ENCODE measurements at regions not wholly inside any gene's neighbourhood (a gene's known extent, or its start where the extent isn't known, plus 50 kb on each side); places are given as distances from the start of the nearest gene placed in this dataset.

GRCh38 chr5:35417040-35417439 is 186.8 kb upstream of the PRLR start:
- DNase-seq (ENCODE audit: low read depth): no peak
- no peak overlapping the region for H3K4me3 ChIP-seq (ENCODE audit: control insufficient read depth, low read depth, low read length)
- TF ChIP-seq CTCF (conservative IDR thresholded peaks at IDR 0.05; ENCODE audit: control insufficient read depth, insufficient read depth, low read depth, low read length): no peak

GRCh38 chr5:35416217-35416988 is 186.1 kb upstream of the PRLR start:
- TF ChIP-seq CTCF (conservative IDR thresholded peaks at IDR 0.05; ENCODE audit: control insufficient read depth, insufficient read depth, low read depth, low read length): no peak
- DNase-seq (ENCODE audit: low read depth): no peak
- no peak overlapping the region for H3K4me3 ChIP-seq (ENCODE audit: control insufficient read depth, low read depth, low read length)

GRCh38 chr5:35415309-35415708 is 185.0 kb upstream of the PRLR start:
- TF ChIP-seq CTCF (conservative IDR thresholded peaks at IDR 0.05; ENCODE audit: control insufficient read depth, insufficient read depth, low read depth, low read length): no peak

GRCh38 chr5:35409361-35409760 is 179.1 kb upstream of the PRLR start:
- TF ChIP-seq CTCF (conservative IDR thresholded peaks at IDR 0.05; ENCODE audit: control insufficient read depth, insufficient read depth, low read depth, low read length): no peak
- DNase-seq (ENCODE audit: low read depth): no peak
- H3K4me3 ChIP-seq (ENCODE audit: control insufficient read depth, low read depth, low read length): no peak overlapping the region

More at GRCh38 chr5:35415309-35415708, 185.0 kb upstream of the PRLR start:
- DNase-seq (ENCODE audit: low read depth): peak; percentile 23
- no peak overlapping the region for H3K4me3 ChIP-seq (ENCODE audit: control insufficient read depth, low read depth, low read length)

- TF ChIP-seq CTCF (conservative IDR thresholded peaks at IDR 0.05; ENCODE audit: control insufficient read depth, insufficient read depth, low read depth, low read length): no peak
- no peak for DNase-seq (ENCODE audit: low read depth)
These were observed 177.9 kb upstream of the PRLR start for GRCh38 chr5:35408146-35408545.

GRCh38 chr5:35407697-35408096 is 177.4 kb upstream of the PRLR start:
- H3K4me3 ChIP-seq (ENCODE audit: control insufficient read depth, low read depth, low read length): no peak overlapping the region
- DNase-seq (ENCODE audit: low read depth): no peak
- no peak for TF ChIP-seq CTCF (conservative IDR thresholded peaks at IDR 0.05; ENCODE audit: control insufficient read depth, insufficient read depth, low read depth, low read length)

More at GRCh38 chr5:35408146-35408545, 177.9 kb upstream of the PRLR start:
- H3K4me3 ChIP-seq (ENCODE audit: control insufficient read depth, low read depth, low read length): no peak overlapping the region

Measured in fibroblast of mammary gland (primary cell).